MCF 10A (cell line): ENCODE measurements at regions not wholly inside any gene's neighbourhood (a gene's known extent, or its start where the extent isn't known, plus 50 kb on each side); places are given as distances from the start of the nearest gene placed in this dataset.

Experiments used
- BruUV-seq: library from RNA; stranded (reverse); fragments of 400-500 nt; replicated peaks from 2 replicates; lab custom pipeline; 2021; lab: Mats Ljungman, UMichigan
- CTCF ChIA-PET: fragments of 300-600 bp; sonication (Branson Sonifier 250); formaldehyde crosslinking; extraction: SDS; loops from one replicate; lab custom pipeline; 2021; ENCODE audit warnings: antibody characterized with exemption, inconsistent platforms; lab: Yijun Ruan, JAX
- POLR2A ChIA-PET: fragments of 300-600, 350-650 bp; sonication (Branson Sonifier 250); formaldehyde crosslinking; extraction: SDS; loops from one replicate; lab custom pipeline; 2020; ENCODE audit warnings: antibody characterized with exemption, inconsistent platforms; lab: Yijun Ruan, JAX
- DNase-seq: peaks from one replicate; pipeline ENCODE4 v3.0.0-alpha.2; 2018; ENCODE audit not compliant: unreplicated experiment
- H3K27ac Mint-ChIP-seq: one replicate; pipeline ENCODE4 v1.8.0; 2022; ENCODE audit warnings: mild to moderate bottlenecking, low read depth, mixed read lengths; ENCODE audit not compliant: unreplicated experiment
- H3K27me3 Mint-ChIP-seq: one replicate; pipeline ENCODE4 v1.8.0; 2022; ENCODE audit warnings: mixed read lengths; ENCODE audit not compliant: insufficient read depth, unreplicated experiment
- H3K36me3 Mint-ChIP-seq: one replicate; pipeline ENCODE4 v1.8.0; 2022; ENCODE audit warnings: mild to moderate bottlenecking, moderate library complexity, mixed read lengths; ENCODE audit not compliant: insufficient read depth, unreplicated experiment
- H3K4me1 Mint-ChIP-seq: one replicate; pipeline ENCODE4 v1.8.0; 2022; ENCODE audit warnings: mixed read lengths; ENCODE audit not compliant: insufficient read depth, unreplicated experiment
- H3K4me3 Mint-ChIP-seq: one replicate; pipeline ENCODE4 v1.8.0; 2022; ENCODE audit warnings: mild to moderate bottlenecking, moderate library complexity, mixed read lengths; ENCODE audit not compliant: unreplicated experiment
- H3K9me3 Mint-ChIP-seq: one replicate; pipeline ENCODE4 v1.8.0; 2022; ENCODE audit warnings: mixed read lengths; ENCODE audit not compliant: unreplicated experiment
- CTCF ChIP-seq: fragments of 200-600 bp; IDR thresholded peaks from one replicate; pipeline ENCODE4 v1.8.0; 2022; ENCODE audit warnings: antibody characterized with exemption, mild to moderate bottlenecking; ENCODE audit not compliant: unreplicated experiment
- intact Hi-C: fragments of 100-400 bp; cut with micrococcal nuclease; formaldehyde crosslinking; loops from 2 replicates; pipeline ENCODE4 v1.14.1; 2022

- Mint-ChIP-seq H3K4me1 (no peaks in the 10 kb centered on the region), H3K27ac (no peak overlapping the region), H3K27me3 (no peaks in the 10 kb centered on the region), H3K9me3 (no peaks in the 10 kb centered on the region), H3K4me3 (no peak overlapping the region), H3K36me3 (no peaks in the 10 kb centered on the region)
- no peak for TF ChIP-seq CTCF
- CTCF ChIA-PET: interaction anchor here (1.2 kb wide), 1 partner anchor 54 kb away, joined by 4 read pairs; no protein-coding TSS in a partner anchor
- no peak for DNase-seq
- BruUV-seq: no TSS peak
- intact Hi-C loops: loop anchor here (10.0 kb wide), 1 partner anchor 229 kb away; no protein-coding TSS in a partner anchor
- POLR2A ChIA-PET: no interaction called here
These were observed 516.7 kb downstream of the ADRA2A start for GRCh38 chr10:111593578-111593977.

GRCh38 chr10:111595173-111595572, 518.3 kb downstream of the ADRA2A start:
- Mint-ChIP-seq H3K4me1 (no peaks in the 10 kb centered on the region), H3K4me3 (no peak overlapping the region), H3K27me3 (no peaks in the 10 kb centered on the region), H3K27ac (no peak overlapping the region), H3K36me3 (no peaks in the 10 kb centered on the region), H3K9me3 (no peaks in the 10 kb centered on the region)
- BruUV-seq: no TSS peak
- POLR2A ChIA-PET: interaction anchor here (0.6 kb wide), 1 partner anchor 603 kb away, joined by 3 read pairs; no protein-coding TSS in a partner anchor
- intact Hi-C loops: loop anchor here (5.0 to 10.0 kb wide), 2 partner anchors 230 to 848 kb away; no protein-coding TSS in a partner anchor
- CTCF ChIA-PET: interaction anchor here (0.6 to 1.4 kb wide), 3 partner anchors 519 to 1206 kb away, joined by 3 read pairs; no protein-coding TSS in a partner anchor
- no peak for TF ChIP-seq CTCF
- DNase-seq: no peak

GRCh38 chr10:111598433-111599059, 521.7 kb downstream of the ADRA2A start:
- DNase-seq: peak; percentile 67
- ChIA-PET POLR2A (interaction anchor here (1.3 kb wide), 1 partner anchor 8 kb away, joined by 7 read pairs; no protein-coding TSS in a partner anchor), CTCF (interaction anchor here (0.6 to 3.9 kb wide), 49 partner anchors 8 to 957 kb away, joined by 3 to 42 read pairs (median 4); partner anchors contain the start of gene ADRA2A)
- BruUV-seq: no TSS peak
- TF ChIP-seq CTCF: peak; percentile 80
- no peaks in the 10 kb centered on the region for H3K27me3 Mint-ChIP-seq
- no peaks in the 10 kb centered on the region for H3K36me3 Mint-ChIP-seq
- intact Hi-C loops: loop anchor here (1.0 to 10.0 kb wide), 3 partner anchors 234 to 851 kb away; no protein-coding TSS in a partner anchor
- H3K9me3 Mint-ChIP-seq: no peaks in the 10 kb centered on the region
- H3K4me3 Mint-ChIP-seq: no peak overlapping the region
- no peaks in the 10 kb centered on the region for H3K4me1 Mint-ChIP-seq
- H3K27ac Mint-ChIP-seq: no peak overlapping the region

GRCh38 chr10:111599943-111600342, 523.1 kb downstream of the ADRA2A start:
- DNase-seq: no peak
- no TSS peak for BruUV-seq
- intact Hi-C loops: loop anchor here (5.0 to 10.0 kb wide), 2 partner anchors 235 to 853 kb away; no protein-coding TSS in a partner anchor
- Mint-ChIP-seq H3K36me3 (no peaks in the 10 kb centered on the region), H3K27ac (no peak overlapping the region), H3K4me1 (no peaks in the 10 kb centered on the region), H3K9me3 (peaks cover 6% of the 10 kb centered on the region), H3K27me3 (peaks cover 11% of the 10 kb centered on the region), H3K4me3 (no peak overlapping the region)
- POLR2A ChIA-PET: no interaction called here
- CTCF ChIA-PET: interaction anchor here (0.6 to 3.9 kb wide), 12 partner anchors 8 to 539 kb away, joined by 3 to 42 read pairs (median 4); partner anchors contain the start of gene ADRA2A
- TF ChIP-seq CTCF: no peak
